HUES48 (cell line): ENCODE measurements at regions not wholly inside any gene's neighbourhood (a gene's known extent, or its start where the extent isn't known, plus 50 kb on each side); places are given as distances from the start of the nearest gene placed in this dataset.

Experiments
- H3K27ac ChIP-seq: one replicate; pipeline ENCODE4 v1.7.0; 2013; ENCODE audit warnings: low read depth, low read length, inconsistent platforms
- H3K27me3 ChIP-seq: 2 replicates; pipeline ENCODE4 v1.6.1; 2013; ENCODE audit warnings: mild to moderate bottlenecking, low read length; ENCODE audit not compliant: control insufficient read depth, insufficient read depth
- H3K36me3 ChIP-seq: 2 replicates; pipeline ENCODE4 v1.6.1; 2013; ENCODE audit warnings: low read length; ENCODE audit not compliant: control insufficient read depth, insufficient read depth
- H3K4me1 ChIP-seq: 2 replicates; pipeline ENCODE4 v1.6.1; 2013; ENCODE audit warnings: mild to moderate bottlenecking, low read length; ENCODE audit not compliant: control insufficient read depth, insufficient read depth
- H3K4me3 ChIP-seq: 2 replicates; pipeline ENCODE4 v1.5.1; 2013; ENCODE audit warnings: mild to moderate bottlenecking, low read depth, low read length
- H3K9ac ChIP-seq: 2 replicates; pipeline ENCODE4 v1.6.1; 2013; ENCODE audit warnings: mild to moderate bottlenecking, low read depth, low read length, moderate library complexity
- H3K9me3 ChIP-seq: 2 replicates; pipeline ENCODE4 v1.6.1; 2013; ENCODE audit warnings: low read length; ENCODE audit not compliant: control insufficient read depth, insufficient read depth

- H3K4me3 ChIP-seq = no peak overlapping the region
- H3K9me3 ChIP-seq = peaks cover 18% of the 10 kb centered on the region
- H3K9ac ChIP-seq = no peak overlapping the region
- H3K27me3 ChIP-seq = no peaks in the 10 kb centered on the region
- no peak overlapping the region for H3K27ac ChIP-seq
- no peaks in the 10 kb centered on the region for H3K4me1 ChIP-seq
- no peaks in the 10 kb centered on the region for H3K36me3 ChIP-seq
Observed at GRCh38 chr1:217036757-217037156, 313.5 kb upstream of the ESRRG start.

- no peak overlapping the region for H3K9ac ChIP-seq
- no peaks in the 10 kb centered on the region for H3K4me1 ChIP-seq
- no peaks in the 10 kb centered on the region for H3K27me3 ChIP-seq
- 0 out of 2 replicates have a peak, but pooled peaks cover under 1% of the 10 kb centered on the region for H3K9me3 ChIP-seq
- no peaks in the 10 kb centered on the region for H3K36me3 ChIP-seq
- no peak overlapping the region for H3K4me3 ChIP-seq
- no peak overlapping the region for H3K27ac ChIP-seq
Observed at GRCh38 chr1:217032715-217033367, 309.6 kb upstream of the ESRRG start.

GRCh38 chr1:217029281-217030157 is 306.3 kb upstream of the ESRRG start:
- H3K9me3 ChIP-seq = no peaks in the 10 kb centered on the region
- no peak overlapping the region for H3K9ac ChIP-seq
- H3K4me1 ChIP-seq = no peaks in the 10 kb centered on the region
- H3K4me3 ChIP-seq = no peak overlapping the region
- H3K27me3 ChIP-seq = no peaks in the 10 kb centered on the region
- H3K27ac ChIP-seq = no peak overlapping the region
- no peaks in the 10 kb centered on the region for H3K36me3 ChIP-seq

- no peak overlapping the region for H3K4me3 ChIP-seq
- H3K27me3 ChIP-seq = no peaks in the 10 kb centered on the region
- H3K4me1 ChIP-seq = no peaks in the 10 kb centered on the region
- H3K9ac ChIP-seq = no peak overlapping the region
- H3K27ac ChIP-seq = no peak overlapping the region
- H3K9me3 ChIP-seq = no peaks in the 10 kb centered on the region
- no peaks in the 10 kb centered on the region for H3K36me3 ChIP-seq
Observed at GRCh38 chr1:217027403-217028080, 304.3 kb upstream of the ESRRG start.

GRCh38 chr1:217026531-217026930 is 303.3 kb upstream of the ESRRG start:
- H3K9me3 ChIP-seq = no peaks in the 10 kb centered on the region
- no peaks in the 10 kb centered on the region for H3K36me3 ChIP-seq
- no peaks in the 10 kb centered on the region for H3K4me1 ChIP-seq
- no peak overlapping the region for H3K9ac ChIP-seq
- H3K27ac ChIP-seq = no peak overlapping the region
- H3K4me3 ChIP-seq = no peak overlapping the region
- no peaks in the 10 kb centered on the region for H3K27me3 ChIP-seq

GRCh38 chr1:217025381-217025780 is 302.2 kb upstream of the ESRRG start:
- Histone ChIP-seq H3K27me3 (no peaks in the 10 kb centered on the region), H3K4me3 (no peak overlapping the region), H3K9me3 (no peaks in the 10 kb centered on the region), H3K27ac (no peak overlapping the region), H3K36me3 (no peaks in the 10 kb centered on the region), H3K4me1 (no peaks in the 10 kb centered on the region), H3K9ac (no peak overlapping the region)

GRCh38 chr1:217024911-217025310 is 301.7 kb upstream of the ESRRG start:
- H3K4me3 ChIP-seq = no peak overlapping the region
- H3K4me1 ChIP-seq = no peaks in the 10 kb centered on the region
- no peak overlapping the region for H3K9ac ChIP-seq
- no peaks in the 10 kb centered on the region for H3K9me3 ChIP-seq
- no peaks in the 10 kb centered on the region for H3K27me3 ChIP-seq
- H3K27ac ChIP-seq = no peak overlapping the region
- H3K36me3 ChIP-seq = no peaks in the 10 kb centered on the region

GRCh38 chr1:217021956-217022355 is 298.7 kb upstream of the ESRRG start:
- H3K4me3 ChIP-seq = no peak overlapping the region

GRCh38 chr1:217021400-217021799 is 298.2 kb upstream of the ESRRG start:
- Histone ChIP-seq H3K9ac (no peak overlapping the region), H3K27me3 (no peaks in the 10 kb centered on the region), H3K36me3 (no peaks in the 10 kb centered on the region), H3K4me1 (no peaks in the 10 kb centered on the region), H3K9me3 (no peaks in the 10 kb centered on the region), H3K27ac (no peak overlapping the region), H3K4me3 (no peak overlapping the region)

More at GRCh38 chr1:217021956-217022355, 298.7 kb upstream of the ESRRG start:
- Histone ChIP-seq H3K4me1 (no peaks in the 10 kb centered on the region), H3K36me3 (no peaks in the 10 kb centered on the region), H3K9me3 (no peaks in the 10 kb centered on the region), H3K27ac (no peak overlapping the region), H3K27me3 (no peaks in the 10 kb centered on the region), H3K9ac (no peak overlapping the region)

GRCh38 chr1:217019475-217019874 is 296.2 kb upstream of the ESRRG start:
- Histone ChIP-seq H3K9me3 (no peaks in the 10 kb centered on the region), H3K4me3 (no peak overlapping the region), H3K4me1 (no peaks in the 10 kb centered on the region), H3K36me3 (no peaks in the 10 kb centered on the region), H3K9ac (no peak overlapping the region), H3K27me3 (no peaks in the 10 kb centered on the region), H3K27ac (no peak overlapping the region)

- no peak overlapping the region for H3K9ac ChIP-seq
- no peaks in the 10 kb centered on the region for H3K4me1 ChIP-seq
- H3K27me3 ChIP-seq = no peaks in the 10 kb centered on the region
- H3K36me3 ChIP-seq = no peaks in the 10 kb centered on the region
- no peak overlapping the region for H3K27ac ChIP-seq
- H3K9me3 ChIP-seq = no peaks in the 10 kb centered on the region
- no peak overlapping the region for H3K4me3 ChIP-seq
Observed at GRCh38 chr1:217018648-217019047, 295.4 kb upstream of the ESRRG start.
